Ramos (cell line): ENCODE measurements at regions not wholly inside any gene's neighbourhood (a gene's known extent, or its start where the extent isn't known, plus 50 kb on each side); places are given as distances from the start of the nearest gene placed in this dataset.

Source experiments
- in situ Hi-C: fragments of 300-500 bp; cut with MboI; formaldehyde crosslinking; loops from one replicate; pipeline ENCODE4 v1.14.3; 2022; ENCODE audit warnings: low sequenced_read_pairs; ENCODE audit not compliant: unreplicated experiment

DNA sequence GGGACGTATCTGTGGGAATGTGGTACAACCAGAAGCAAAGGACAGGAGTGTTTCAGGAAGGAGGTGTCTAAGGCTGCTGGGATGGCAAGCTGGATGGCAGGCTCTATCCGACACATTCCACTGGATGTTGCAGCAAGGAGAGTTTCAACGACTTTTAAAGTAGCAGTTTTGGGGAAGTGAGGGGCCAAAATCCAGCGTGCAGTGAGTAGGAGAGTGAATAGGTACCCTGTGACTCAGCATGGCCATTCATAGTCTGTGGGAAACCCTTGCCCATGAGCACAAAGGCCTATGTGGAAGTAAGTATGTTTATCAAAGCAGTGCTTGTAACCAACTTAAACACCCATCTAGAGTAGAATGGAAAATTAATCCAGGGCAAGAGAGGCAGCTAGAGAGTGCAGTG, 664.7 kb downstream of the ACTL7B start:
- in situ Hi-C loops = no loop called here

- in situ Hi-C loops = no loop called here
These were observed 666.8 kb downstream of the ACTL7B start for GRCh38 chr9:108188976-108189375.

DNA sequence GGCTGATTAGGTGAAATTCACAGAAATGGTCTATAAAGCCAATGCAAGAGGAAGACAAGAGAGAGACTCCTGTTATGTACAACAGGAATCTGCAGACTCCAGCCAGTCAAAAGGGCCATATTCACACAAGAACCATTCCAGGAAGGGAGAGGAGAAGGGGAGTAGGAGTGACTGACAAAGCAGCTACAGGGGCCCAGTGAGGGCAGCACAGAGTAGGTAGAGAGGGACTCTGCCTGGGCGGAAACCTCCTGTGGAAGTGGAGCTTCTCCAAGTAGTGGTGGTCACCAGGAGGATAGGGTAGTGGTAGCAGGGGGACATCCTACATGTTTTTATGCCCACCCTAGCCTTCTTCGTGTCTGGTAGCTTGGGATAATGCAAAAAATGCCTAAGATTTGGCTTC, 667.3 kb downstream of the ACTL7B start:
- in situ Hi-C loops = no loop called here

DNA sequence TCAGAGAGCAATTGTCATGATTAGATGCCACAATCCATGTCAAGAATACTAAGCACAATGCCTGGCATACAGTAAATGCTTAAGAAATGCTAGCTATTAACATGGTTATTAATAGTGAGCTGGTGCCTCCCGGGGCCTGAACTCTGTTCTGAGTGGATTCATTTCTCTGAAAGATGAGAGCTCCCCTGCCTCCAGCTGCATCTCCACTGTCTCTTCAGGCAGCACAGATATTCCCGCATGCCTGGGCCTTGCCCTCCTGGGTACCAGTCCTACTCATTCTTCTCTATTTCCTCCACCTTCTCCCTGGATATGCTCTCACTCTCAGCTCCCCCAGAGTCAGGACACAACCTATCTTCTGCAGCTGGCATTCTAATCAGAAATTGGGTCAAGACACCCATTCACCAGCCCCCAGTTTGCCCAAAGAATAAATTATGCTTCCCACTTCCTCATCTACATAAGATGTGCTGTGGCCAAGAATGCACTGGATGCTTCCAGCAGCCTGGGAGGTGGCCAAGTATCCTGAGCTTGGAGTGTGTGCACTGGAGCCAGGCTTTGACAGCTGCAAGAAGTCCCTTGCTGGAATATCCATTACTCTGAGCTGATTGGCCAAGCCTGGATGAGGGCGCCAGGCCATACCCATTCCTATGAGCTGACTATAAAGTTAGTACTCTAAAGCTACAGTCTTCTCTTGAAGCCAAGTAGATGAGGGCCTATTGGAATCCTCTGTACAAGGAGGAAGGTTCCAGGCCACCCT, 669.0 kb downstream of the ACTL7B start:
- in situ Hi-C loops = no loop called here

DNA sequence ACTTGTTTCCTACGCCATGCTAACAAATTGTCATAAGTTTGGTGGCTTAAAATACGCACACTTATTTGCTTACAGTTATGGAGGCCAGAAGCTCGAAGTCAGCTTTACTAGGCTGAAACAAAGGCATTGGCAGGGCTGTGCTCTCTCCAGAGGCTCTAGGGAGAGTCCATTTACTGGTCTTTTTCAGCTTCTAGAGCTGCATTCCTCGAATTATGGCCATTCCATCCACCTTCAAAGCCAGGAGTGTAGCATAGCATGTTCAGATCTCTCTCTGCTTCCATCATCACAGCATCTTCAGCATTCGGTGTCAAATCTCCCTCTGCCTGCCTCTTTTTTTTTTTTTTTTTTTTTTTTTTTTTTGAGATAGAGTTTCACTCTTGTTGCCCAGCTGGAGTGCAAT, 670.2 kb downstream of the ACTL7B start:
- in situ Hi-C loops = no loop called here

DNA sequence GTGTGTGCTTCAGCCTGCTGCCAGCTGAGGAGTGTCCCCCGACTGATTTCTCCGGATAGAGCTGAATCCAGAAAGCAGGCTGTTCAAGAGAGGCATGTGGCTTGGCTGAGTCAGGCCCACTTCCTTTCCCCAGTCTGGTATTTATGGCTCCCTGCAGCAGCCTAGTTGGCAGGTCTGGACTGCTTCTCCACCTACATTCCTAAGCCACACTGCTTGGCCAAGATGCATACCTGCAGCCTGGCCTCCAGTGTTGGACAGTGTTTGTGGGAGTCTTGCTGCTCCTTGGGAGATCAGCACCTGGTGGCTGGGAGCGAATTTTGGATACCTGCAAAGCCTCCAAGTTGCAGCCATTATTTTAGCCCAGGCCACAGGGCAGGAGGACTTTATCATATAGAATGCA, 670.8 kb downstream of the ACTL7B start:
- in situ Hi-C loops = no loop called here

DNA sequence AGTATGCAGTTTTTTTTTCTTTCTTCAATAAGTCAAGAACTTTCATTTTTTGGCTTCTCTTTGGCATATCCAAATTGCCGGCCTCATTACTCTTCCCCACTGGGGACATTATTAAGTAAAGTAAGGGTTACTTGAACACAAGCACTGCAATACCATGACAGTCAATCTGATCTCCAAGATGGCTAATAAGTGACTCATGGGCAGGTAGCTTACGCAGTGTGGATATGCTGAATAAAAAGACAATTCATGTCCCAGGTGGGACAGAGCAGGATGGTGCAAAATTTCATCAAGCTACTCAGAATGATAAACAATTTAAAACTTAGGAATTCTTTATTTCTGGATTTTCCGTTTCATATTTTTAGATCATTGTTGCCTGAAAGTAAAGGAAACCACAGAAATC, 671.8 kb downstream of the ACTL7B start:
- in situ Hi-C loops = no loop called here

DNA sequence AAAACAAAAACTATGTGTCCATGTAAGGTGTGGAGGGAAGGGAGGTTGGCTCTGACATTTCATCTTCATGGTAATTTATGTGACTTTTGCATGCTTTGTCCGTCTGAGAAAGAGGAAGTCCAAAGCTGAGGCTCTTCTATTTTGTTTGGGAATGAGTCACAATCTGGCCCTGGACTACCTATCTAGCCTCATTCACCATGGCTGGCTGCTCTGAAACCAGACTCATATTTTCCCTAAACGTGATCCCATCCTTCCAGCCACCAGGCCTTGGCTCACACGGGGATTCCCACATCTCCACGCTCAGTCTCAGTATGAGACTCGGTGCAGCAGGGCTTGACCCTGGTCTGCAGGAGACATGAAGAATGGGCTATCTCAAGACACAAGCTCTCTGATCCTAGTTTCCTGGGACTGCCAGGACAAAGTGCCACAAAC, 672.8 kb downstream of the ACTL7B start:
- in situ Hi-C loops = no loop called here

DNA sequence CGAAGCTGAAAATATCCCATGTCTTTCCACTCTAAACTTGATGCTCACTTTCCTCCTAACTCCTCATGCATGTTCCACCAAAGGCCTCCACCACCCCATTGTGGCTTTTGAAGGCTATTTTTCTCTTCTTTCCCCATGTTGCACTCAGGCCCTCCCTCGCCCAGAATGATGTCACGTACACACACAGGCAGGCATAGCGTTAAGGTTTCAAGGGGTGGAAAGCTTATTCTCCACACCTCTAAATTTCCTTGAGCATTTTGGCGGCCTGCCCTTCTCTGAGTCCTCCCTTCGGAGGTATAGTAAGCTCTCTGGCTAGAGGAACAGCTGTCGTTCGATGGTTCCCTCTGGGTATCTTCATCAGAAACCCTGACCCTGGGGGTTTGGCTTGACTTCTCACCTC, 673.5 kb downstream of the ACTL7B start:
- in situ Hi-C loops = no loop called here

DNA sequence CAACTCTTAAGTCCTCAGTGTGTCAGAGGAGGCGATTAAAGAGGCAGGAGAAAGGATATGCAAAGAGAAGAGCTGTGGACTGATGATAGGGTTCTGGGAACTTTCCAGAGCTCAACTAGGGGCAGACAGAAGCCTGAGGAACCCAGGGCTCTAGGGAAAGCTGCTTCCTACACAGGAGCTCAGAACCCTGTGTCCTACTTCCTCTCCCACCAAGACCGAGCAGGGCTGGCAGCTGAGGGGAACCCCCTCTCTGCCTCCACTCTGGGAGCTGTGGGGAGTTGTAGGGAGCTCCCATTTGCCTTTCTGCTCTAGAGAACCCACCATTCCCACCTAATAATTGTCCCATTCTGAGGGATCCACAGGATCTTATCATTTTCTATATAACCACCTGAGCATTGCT, 674.3 kb downstream of the ACTL7B start:
- in situ Hi-C loops = no loop called here

- in situ Hi-C loops = no loop called here
These were observed 675.2 kb downstream of the ACTL7B start for GRCh38 chr9:108180541-108180940.

GRCh38 chr9:108178318-108178717, 677.5 kb downstream of the ACTL7B start:
- in situ Hi-C loops = no loop called here

GRCh38 chr9:108168236-108168850, 678.8 kb upstream of the KLF4 start:
- in situ Hi-C loops = no loop called here

DNA sequence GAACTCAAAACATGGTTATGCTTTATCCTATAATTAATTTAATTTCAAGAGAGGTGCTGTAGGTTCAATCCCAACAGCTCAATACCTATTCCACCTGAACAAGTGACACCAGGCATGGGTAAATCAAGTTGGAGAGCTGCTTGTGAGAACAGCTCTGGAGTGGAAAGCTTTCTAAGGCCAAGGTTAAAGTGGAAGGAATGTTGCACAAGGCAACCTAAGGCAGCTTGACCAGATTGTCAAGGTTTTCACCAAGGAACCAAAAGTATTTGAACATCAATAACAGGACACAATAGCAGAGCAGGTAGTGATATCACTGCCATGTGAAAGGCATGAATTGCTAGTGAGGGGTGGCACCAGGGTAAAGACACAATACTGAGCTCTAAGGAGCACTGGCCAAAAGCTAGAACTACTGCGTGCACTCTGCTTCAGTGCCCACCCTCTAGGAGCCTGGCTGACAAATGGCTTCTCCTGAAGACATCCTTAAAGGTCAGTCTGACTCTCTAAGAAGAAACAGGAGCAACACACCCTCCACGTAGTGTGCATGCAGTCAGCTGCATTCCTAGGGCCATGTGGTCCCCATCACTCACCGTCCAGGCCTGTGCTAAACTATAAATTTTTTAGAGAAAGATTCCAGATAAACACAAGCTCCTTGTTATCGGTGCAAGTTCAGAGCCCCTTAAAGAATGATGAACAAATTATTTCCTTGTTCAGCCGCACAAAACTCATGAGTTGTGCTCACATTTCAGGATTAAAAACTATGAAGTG, 677.7 kb upstream of the KLF4 start:
- in situ Hi-C loops = no loop called here

DNA sequence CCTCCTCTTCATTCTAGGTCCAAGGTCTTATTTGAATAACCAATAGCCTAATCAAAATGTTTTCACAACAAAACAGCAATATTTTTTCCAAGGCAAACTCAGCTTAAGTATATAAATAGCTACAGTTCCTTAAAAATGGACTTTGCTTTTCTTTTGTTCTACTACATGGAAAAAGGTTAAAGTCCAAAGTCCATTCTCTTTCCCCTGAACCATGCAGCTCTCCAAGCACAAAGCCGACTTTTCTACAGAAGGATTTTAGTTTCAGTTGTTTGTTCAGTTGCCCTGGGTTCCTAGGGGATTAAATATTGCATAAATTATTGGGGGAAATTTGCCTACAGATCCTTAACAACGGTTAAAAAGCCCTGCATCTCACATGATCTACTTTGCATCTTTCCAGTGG, 677.0 kb upstream of the KLF4 start:
- in situ Hi-C loops = no loop called here

DNA sequence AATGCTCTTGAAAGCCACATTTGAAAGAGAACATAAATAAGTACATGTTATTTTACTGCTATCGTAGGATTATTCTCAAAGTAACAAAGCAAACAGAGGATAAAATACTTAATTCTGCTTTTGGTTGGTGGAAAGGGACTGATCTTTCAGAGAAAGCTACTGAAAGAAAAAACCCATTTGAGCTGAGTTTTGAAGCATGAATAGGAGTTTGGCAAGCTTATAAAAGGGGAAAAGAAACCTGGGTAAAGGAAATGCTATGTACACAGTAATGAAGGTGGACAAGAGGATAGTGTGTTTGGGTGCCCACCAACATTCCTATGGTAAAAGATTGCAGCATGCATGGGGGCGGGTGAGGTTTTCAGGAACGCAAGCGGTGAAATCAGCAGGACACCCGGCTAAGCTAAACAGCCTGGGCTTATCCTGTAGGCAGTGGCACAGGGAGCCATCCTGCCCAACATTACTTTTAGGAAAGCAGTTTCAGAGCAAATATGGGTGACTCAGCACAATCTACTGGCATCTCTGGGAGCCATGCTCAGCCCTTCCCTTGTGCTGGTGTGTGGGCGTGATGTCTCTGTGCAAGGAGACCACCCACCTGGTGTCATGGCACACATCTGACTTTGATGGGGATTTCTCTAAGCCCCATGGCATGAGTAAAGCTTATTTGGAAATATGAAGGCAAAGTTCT, 673.9 kb upstream of the KLF4 start:
- in situ Hi-C loops = no loop called here

GRCh38 chr9:108162664-108163063, 673.1 kb upstream of the KLF4 start:
- in situ Hi-C loops = no loop called here

- in situ Hi-C loops = no loop called here
These were observed 671.9 kb upstream of the KLF4 start for GRCh38 chr9:108161503-108161902.

DNA sequence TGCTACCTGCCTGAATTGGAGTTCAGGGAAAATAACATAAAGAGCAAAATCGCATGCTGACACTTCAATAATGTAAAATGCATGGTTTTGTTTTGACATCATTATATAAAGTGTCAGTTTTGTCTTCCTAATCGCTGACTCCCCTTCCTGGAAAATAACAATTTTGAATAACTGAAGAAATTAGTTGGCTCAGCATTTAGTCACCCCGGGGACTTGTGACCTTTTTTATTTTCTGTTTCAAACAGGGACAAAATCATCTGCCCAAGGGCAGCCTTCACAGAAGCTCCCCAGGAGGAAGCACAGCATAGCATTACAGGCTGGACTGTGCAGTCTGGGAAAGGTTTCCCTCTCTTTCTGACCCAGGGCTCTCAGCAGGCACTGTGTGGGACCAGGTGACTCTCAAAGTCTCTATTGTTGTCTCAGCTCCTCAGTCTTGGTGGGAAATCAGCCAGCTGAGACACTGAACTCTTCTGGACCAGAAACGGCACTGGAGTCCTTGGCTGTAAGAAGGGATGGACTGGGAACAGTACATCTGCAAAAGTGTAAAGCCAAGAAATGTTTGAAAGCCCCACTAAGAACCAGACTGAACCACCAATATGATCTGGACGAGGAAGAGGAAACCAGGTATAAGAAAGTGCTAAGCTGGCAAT, 671.3 kb upstream of the KLF4 start:
- in situ Hi-C loops = no loop called here

DNA sequence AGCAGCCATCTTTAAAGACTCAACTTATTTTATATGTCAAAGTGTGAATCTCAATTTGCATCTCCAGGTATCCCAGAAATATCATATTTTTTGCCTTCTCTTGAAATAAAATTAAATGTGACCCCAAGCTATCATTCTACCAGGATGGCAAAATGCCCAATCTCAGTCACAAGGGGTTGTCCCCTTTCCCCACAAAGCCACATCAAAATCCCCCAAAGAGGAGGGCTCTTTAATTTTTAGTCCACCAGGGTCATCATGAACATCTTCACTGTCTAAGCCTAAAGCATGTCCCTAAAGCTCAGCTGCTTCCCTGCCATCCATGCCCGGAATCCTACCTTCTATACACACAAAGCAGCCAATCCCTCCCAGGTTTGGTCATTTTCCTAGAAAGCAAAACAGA, 670.5 kb upstream of the KLF4 start:
- in situ Hi-C loops = no loop called here
